OCI-LY7 (cell line): ENCODE measurements at regions not wholly inside any gene's neighbourhood (a gene's known extent, or its start where the extent isn't known, plus 50 kb on each side); places are given as distances from the start of the nearest gene placed in this dataset.

Source experiments
- CTCF ChIP-seq: fragments of 200-600 bp; sonication (generic); conservative IDR thresholded peaks from 2 replicates; pipeline ENCODE4 v1.5.1; 2014; ENCODE audit warnings: mild to moderate bottlenecking, antibody characterized with exemption, low read length, moderate library complexity, mixed read lengths
- EZH2phosphoT487 ChIP-seq: fragments of 200-600 bp; sonication (generic); IDR thresholded peaks from 2 replicates; pipeline ENCODE4 v1.6.1; 2018; ENCODE audit warnings: low read depth, borderline replicate concordance, mild to moderate bottlenecking, mixed run types, antibody characterized with exemption, low read length, moderate library complexity, mixed read lengths

- TF ChIP-seq CTCF, result no peak
- TF ChIP-seq EZH2phosphoT487, result no peak
Observed at GRCh38 chr7:126211875-126212274, 1040.9 kb downstream of the GRM8 start.
